Glutamatergic neuron (in vitro differentiated cells): ENCODE measurements at regions not wholly inside any gene's neighbourhood (a gene's known extent, or its start where the extent isn't known, plus 50 kb on each side); places are given as distances from the start of the nearest gene placed in this dataset.

Experiments
- DNase-seq: peaks from one replicate; pipeline ENCODE4 v3.0.0; 2022
- H3K27ac Mint-ChIP-seq: one replicate; pipeline ENCODE4 v1.8.0; 2020; ENCODE audit warnings: mild to moderate bottlenecking, mixed read lengths, inconsistent platforms; ENCODE audit not compliant: unreplicated experiment
- H3K27me3 Mint-ChIP-seq: one replicate; pipeline ENCODE4 v1.8.0; 2020; ENCODE audit warnings: mild to moderate bottlenecking, moderate library complexity, mixed read lengths, inconsistent platforms; ENCODE audit not compliant: unreplicated experiment
- H3K36me3 Mint-ChIP-seq: one replicate; pipeline ENCODE4 v1.8.0; 2020; ENCODE audit warnings: mild to moderate bottlenecking, mixed read lengths, inconsistent platforms; ENCODE audit not compliant: unreplicated experiment
- H3K4me1 Mint-ChIP-seq: one replicate; pipeline ENCODE4 v1.8.0; 2020; ENCODE audit warnings: mild to moderate bottlenecking, low read depth, mixed read lengths, inconsistent platforms; ENCODE audit not compliant: unreplicated experiment
- H3K4me3 Mint-ChIP-seq: one replicate; pipeline ENCODE4 v1.8.0; 2020; ENCODE audit warnings: mild to moderate bottlenecking, mixed read lengths, inconsistent platforms; ENCODE audit not compliant: unreplicated experiment
- H3K9me3 Mint-ChIP-seq: one replicate; pipeline ENCODE4 v1.8.0; 2020; ENCODE audit warnings: mild to moderate bottlenecking, moderate library complexity, mixed read lengths, inconsistent platforms; ENCODE audit not compliant: unreplicated experiment
- CTCF ChIP-seq: fragments of 200-600 bp; sonication (generic); IDR thresholded peaks from one replicate; pipeline ENCODE4 v1.5.0; 2021; ENCODE audit not compliant: partially characterized antibody, unreplicated experiment

GRCh38 chr2:53095664-53096063, 671.9 kb upstream of the CHAC2 start:
- H3K36me3 Mint-ChIP-seq = no peaks in the 10 kb centered on the region
- H3K27ac Mint-ChIP-seq = no peak overlapping the region
- no peaks in the 10 kb centered on the region for H3K9me3 Mint-ChIP-seq
- H3K4me3 Mint-ChIP-seq = no peak overlapping the region
- H3K4me1 Mint-ChIP-seq = no peaks in the 10 kb centered on the region
- no peak for DNase-seq
- no peaks in the 10 kb centered on the region for H3K27me3 Mint-ChIP-seq
- no peak for TF ChIP-seq CTCF

GRCh38 chr2:53095227-53095626, 672.4 kb upstream of the CHAC2 start:
- H3K27ac Mint-ChIP-seq = no peak overlapping the region
- no peak overlapping the region for H3K4me3 Mint-ChIP-seq
- no peaks in the 10 kb centered on the region for H3K9me3 Mint-ChIP-seq
- H3K4me1 Mint-ChIP-seq = no peaks in the 10 kb centered on the region
- no peak for TF ChIP-seq CTCF
- no peaks in the 10 kb centered on the region for H3K27me3 Mint-ChIP-seq
- no peak for DNase-seq
- no peaks in the 10 kb centered on the region for H3K36me3 Mint-ChIP-seq

- Mint-ChIP-seq H3K4me3 (no peak overlapping the region), H3K36me3 (no peaks in the 10 kb centered on the region), H3K27ac (no peak overlapping the region), H3K27me3 (no peaks in the 10 kb centered on the region), H3K9me3 (no peaks in the 10 kb centered on the region), H3K4me1 (no peaks in the 10 kb centered on the region)
- no peak for TF ChIP-seq CTCF
- DNase-seq = no peak
Measured at GRCh38 chr2:53093355-53093754, 674.2 kb upstream of the CHAC2 start.

GRCh38 chr2:53091183-53091582, 676.4 kb upstream of the CHAC2 start:
- no peaks in the 10 kb centered on the region for H3K27me3 Mint-ChIP-seq
- no peak overlapping the region for H3K27ac Mint-ChIP-seq
- no peak for TF ChIP-seq CTCF
- no peaks in the 10 kb centered on the region for H3K9me3 Mint-ChIP-seq
- no peaks in the 10 kb centered on the region for H3K4me1 Mint-ChIP-seq
- H3K36me3 Mint-ChIP-seq = no peaks in the 10 kb centered on the region
- no peak for DNase-seq
- no peak overlapping the region for H3K4me3 Mint-ChIP-seq

GRCh38 chr2:53087874-53088461, 679.6 kb upstream of the CHAC2 start:
- H3K27me3 Mint-ChIP-seq = no peaks in the 10 kb centered on the region
- DNase-seq = no peak
- no peak overlapping the region for H3K4me3 Mint-ChIP-seq
- no peaks in the 10 kb centered on the region for H3K4me1 Mint-ChIP-seq
- no peaks in the 10 kb centered on the region for H3K9me3 Mint-ChIP-seq
- no peak overlapping the region for H3K27ac Mint-ChIP-seq
- TF ChIP-seq CTCF = no peak
- H3K36me3 Mint-ChIP-seq = no peaks in the 10 kb centered on the region
